Epithelial cell of proximal tubule (primary cell): ENCODE measurements at regions not wholly inside any gene's neighbourhood (a gene's known extent, or its start where the extent isn't known, plus 50 kb on each side); places are given as distances from the start of the nearest gene placed in this dataset.

Experiments used
- DNase-seq: peaks from one replicate; pipeline ENCODE4 v3.0.0-alpha.2; 2011; ENCODE audit warnings: low read depth
- H3K4me3 ChIP-seq: 2 replicates; pipeline ENCODE4 v1.5.1; 2011; ENCODE audit warnings: low read depth, mild to moderate bottlenecking, low read length
- TF ChIP-seq, protein P1 (sequence below): conservative IDR thresholded peaks from 2 replicates; pipeline ENCODE4 v1.5.1; 2012; ENCODE audit warnings: low read depth, mild to moderate bottlenecking, low read length

DNA sequence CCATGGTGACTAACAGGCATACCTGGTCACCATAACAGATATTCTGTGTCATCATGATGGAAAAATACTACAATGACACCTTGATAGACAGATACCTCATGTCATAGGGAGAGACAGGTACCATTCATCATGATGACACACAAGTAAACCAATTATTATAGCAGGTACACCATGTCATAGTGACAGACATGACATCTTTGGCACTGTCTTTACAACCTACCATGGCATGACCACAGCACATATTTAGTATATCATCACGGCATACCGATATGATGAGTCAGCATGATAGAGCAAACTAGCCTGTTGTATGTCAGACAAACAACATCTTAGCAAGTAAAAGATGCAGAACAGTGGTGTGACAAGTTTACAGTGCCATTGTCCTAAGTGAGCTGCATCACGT, 101.3 kb upstream of the KLHL29 start:
- DNase-seq: no peak
- TF ChIP-seq, protein P1, sequence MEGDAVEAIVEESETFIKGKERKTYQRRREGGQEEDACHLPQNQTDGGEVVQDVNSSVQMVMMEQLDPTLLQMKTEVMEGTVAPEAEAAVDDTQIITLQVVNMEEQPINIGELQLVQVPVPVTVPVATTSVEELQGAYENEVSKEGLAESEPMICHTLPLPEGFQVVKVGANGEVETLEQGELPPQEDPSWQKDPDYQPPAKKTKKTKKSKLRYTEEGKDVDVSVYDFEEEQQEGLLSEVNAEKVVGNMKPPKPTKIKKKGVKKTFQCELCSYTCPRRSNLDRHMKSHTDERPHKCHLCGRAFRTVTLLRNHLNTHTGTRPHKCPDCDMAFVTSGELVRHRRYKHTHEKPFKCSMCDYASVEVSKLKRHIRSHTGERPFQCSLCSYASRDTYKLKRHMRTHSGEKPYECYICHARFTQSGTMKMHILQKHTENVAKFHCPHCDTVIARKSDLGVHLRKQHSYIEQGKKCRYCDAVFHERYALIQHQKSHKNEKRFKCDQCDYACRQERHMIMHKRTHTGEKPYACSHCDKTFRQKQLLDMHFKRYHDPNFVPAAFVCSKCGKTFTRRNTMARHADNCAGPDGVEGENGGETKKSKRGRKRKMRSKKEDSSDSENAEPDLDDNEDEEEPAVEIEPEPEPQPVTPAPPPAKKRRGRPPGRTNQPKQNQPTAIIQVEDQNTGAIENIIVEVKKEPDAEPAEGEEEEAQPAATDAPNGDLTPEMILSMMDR: no peak
- H3K4me3 ChIP-seq: no peak overlapping the region

GRCh38 chr2:23285091-23285800, 99.7 kb upstream of the KLHL29 start:
- H3K4me3 ChIP-seq: no peak overlapping the region
- TF ChIP-seq, protein P1: no peak
- no peak for DNase-seq

- no peak for DNase-seq
- TF ChIP-seq, protein P1: no peak
- no peak overlapping the region for H3K4me3 ChIP-seq
These were observed 98.8 kb upstream of the KLHL29 start for GRCh38 chr2:23286031-23286757.

DNA sequence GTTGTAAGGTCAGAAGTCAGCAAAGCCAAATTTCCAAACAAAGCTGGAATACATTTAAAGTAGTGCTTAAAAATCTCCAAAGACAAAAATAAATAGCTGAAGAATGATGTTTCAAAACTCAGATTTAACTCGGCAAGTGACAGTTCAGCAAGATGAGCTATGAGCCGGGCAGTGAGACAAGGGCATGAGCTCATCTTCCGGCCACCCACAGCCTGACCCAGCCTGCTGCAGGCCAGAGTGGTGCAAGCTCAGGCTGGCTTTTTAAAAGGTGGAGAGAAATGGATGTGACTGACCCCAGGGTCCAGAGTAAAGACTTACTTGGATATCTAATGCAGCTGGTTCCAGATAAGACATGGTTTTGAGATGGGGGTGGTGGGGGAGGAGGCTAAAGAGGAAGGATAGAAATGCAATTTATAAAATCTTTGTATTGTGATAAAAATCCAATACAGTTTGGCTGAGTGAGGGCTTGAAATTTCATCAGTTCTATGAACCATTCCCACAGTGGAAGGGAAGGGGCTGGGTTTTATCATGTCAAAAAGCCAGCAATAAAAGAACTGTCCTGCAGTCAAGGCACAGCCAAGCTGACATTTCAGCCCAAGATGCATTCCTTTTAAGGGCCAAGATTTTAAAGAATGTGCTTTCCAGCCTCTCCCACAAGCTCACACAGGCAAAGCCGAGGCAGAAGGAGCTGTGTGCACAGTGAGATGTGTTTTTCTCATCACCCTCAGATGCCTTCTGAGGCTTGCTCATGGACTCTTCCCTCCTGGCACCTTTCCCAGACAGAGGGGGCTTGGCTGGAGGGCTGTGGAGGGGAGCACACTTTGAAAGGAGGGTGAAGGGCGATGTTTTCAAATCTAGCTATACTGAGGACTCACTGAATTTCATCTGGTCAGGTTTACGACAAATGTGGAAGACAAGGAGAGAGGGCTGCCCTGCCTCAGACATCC, 97.9 kb upstream of the KLHL29 start:
- TF ChIP-seq, protein P1: no peak
- no peak for DNase-seq
- H3K4me3 ChIP-seq: no peak overlapping the region

DNA sequence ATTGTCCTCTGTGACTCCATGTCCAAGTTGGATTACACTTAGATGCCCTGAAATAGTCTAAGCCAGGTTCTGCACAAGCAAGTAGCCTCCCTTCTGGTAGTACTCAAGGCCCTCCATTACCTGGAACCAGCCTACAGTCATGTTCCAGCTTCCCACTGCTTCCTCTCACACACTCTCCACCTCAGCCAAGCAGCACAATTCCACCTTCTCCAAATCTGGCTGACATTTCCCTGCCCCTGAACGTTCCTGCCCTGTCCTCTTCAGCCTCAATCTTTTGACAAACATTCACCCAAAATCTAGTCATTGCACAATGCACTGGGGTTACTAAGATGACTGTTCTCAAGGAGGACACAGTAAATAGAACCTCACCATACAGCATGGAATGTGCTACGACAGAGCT, 95.3 kb upstream of the KLHL29 start:
- TF ChIP-seq, protein P1: no peak
- no peak for DNase-seq
- H3K4me3 ChIP-seq: no peak overlapping the region

DNA sequence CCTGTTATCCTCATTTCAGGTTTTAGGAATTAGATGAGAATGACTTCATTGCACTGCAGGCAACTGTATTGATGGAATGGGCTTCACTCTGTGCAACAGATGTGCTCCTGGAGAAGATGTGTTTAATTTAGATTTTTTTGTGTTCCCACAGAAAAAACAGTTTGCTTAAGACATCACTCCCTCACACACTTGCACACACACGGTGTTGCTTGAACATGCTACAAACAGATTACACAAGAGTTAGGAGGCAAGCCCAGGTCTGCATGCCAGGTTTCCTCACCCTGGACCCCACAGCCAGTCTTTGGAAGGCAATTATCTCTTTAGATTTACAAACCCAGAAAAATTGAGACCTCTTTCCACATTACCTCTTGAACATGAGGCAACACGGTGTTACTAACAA, 93.7 kb upstream of the KLHL29 start:
- TF ChIP-seq, protein P1: no peak
- no peak overlapping the region for H3K4me3 ChIP-seq
- DNase-seq: no peak
